Thyroid gland (tissue), 4 donors: ENCODE measurements at regions not wholly inside any gene's neighbourhood (a gene's known extent, or its start where the extent isn't known, plus 50 kb on each side); places are given as distances from the start of the nearest gene placed in this dataset.
"Not testable (repeated sequence)": the region's sequence is repeated elsewhere in the genome, so short reads cannot be mapped to it uniquely, and the experiment has no call there.

ENCODE experiments used
- POLR2A ChIP-seq, 2 donors: fragments of 450-650 bp; IDR thresholded peaks; one replicate each; pipeline ENCODE4 v1.6.1; 2017; ENCODE audit warnings: antibody characterized with exemption in 2 of 2, mild to moderate bottlenecking in 2 of 2, moderate library complexity in 1 of 2
- TF ChIP-seq, protein P1 (sequence below), 6 experiments: fragments of 200-600 bp in 3 of 6; fragments of 450-650 bp in 3 of 6; sonication (generic) in 3 of 6; IDR thresholded peaks; one replicate each; pipeline ENCODE4 v1.5.1; 2016 to 2019; ENCODE audit warnings: antibody characterized with exemption in 6 of 6, mild to moderate bottlenecking in 2 of 6, inconsistent platforms in 1 of 6, moderate library complexity in 1 of 6

DNA sequence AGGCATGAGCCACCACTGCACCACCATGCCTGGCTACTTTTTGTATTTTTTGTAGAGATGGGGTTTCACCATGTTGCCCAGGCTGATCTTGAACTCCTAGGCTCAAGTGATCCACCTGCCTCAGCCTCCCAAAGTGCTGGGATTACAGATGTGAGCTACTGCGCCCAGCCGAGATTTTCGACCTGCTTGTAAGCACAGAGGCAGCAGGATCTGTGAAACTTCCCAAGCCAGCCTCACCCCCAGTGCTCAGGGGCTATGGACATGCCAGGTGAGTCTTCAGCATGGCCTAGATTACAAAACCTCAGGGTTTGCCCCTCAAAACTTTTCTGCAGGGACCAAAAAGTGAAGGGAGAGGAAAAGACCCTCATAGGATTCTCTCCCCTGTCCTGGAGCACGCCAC is 145.0 kb upstream of the KCNG1 start:
- TF ChIP-seq, protein P1, sequence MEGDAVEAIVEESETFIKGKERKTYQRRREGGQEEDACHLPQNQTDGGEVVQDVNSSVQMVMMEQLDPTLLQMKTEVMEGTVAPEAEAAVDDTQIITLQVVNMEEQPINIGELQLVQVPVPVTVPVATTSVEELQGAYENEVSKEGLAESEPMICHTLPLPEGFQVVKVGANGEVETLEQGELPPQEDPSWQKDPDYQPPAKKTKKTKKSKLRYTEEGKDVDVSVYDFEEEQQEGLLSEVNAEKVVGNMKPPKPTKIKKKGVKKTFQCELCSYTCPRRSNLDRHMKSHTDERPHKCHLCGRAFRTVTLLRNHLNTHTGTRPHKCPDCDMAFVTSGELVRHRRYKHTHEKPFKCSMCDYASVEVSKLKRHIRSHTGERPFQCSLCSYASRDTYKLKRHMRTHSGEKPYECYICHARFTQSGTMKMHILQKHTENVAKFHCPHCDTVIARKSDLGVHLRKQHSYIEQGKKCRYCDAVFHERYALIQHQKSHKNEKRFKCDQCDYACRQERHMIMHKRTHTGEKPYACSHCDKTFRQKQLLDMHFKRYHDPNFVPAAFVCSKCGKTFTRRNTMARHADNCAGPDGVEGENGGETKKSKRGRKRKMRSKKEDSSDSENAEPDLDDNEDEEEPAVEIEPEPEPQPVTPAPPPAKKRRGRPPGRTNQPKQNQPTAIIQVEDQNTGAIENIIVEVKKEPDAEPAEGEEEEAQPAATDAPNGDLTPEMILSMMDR (IDR thresholded peaks at IDR 0.05): not testable (repeated sequence)
- TF ChIP-seq POLR2A (IDR thresholded peaks at IDR 0.05): not testable (repeated sequence)
